GM03348 (cell line): ENCODE measurements at regions not wholly inside any gene's neighbourhood (a gene's known extent, or its start where the extent isn't known, plus 50 kb on each side); places are given as distances from the start of the nearest gene placed in this dataset.
"Not testable (repeated sequence)": the region's sequence is repeated elsewhere in the genome, so short reads cannot be mapped to it uniquely, and the experiment has no call there.

Experiments
- DNase-seq: peaks from one replicate; pipeline ENCODE4 v3.0.0; 2012; ENCODE audit warnings: low spot score

GRCh38 chr1:181257117-181257516, 168.6 kb downstream of the IER5 start:
- no peak for DNase-seq

GRCh38 chr1:181259026-181259745, 170.7 kb downstream of the IER5 start:
- DNase-seq = no peak

GRCh38 chr1:181260271-181260670, 171.8 kb downstream of the IER5 start:
- DNase-seq = no peak

GRCh38 chr1:181260994-181261393, 172.5 kb downstream of the IER5 start:
- DNase-seq = no peak

GRCh38 chr1:181262069-181262468, 173.6 kb downstream of the IER5 start:
- DNase-seq = no peak

GRCh38 chr1:181263444-181263843, 174.9 kb downstream of the IER5 start:
- DNase-seq = no peak

GRCh38 chr1:181264821-181265220, 176.3 kb downstream of the IER5 start:
- DNase-seq = no peak

GRCh38 chr1:181284978-181285377, 196.5 kb downstream of the IER5 start:
- DNase-seq = no peak

- DNase-seq = no peak
These were observed 188.1 kb upstream of the CACNA1E start for GRCh38 chr1:181295217-181295616.

GRCh38 chr1:181296180-181296579, 187.1 kb upstream of the CACNA1E start:
- DNase-seq = no peak

- DNase-seq = no peak
These were observed 175.2 kb upstream of the CACNA1E start for GRCh38 chr1:181308098-181308497.

GRCh38 chr1:181310560-181310959, 172.8 kb upstream of the CACNA1E start:
- no peak for DNase-seq

- DNase-seq = no peak
These were observed 170.4 kb upstream of the CACNA1E start for GRCh38 chr1:181312946-181313345.

- no peak for DNase-seq
These were observed 169.9 kb upstream of the CACNA1E start for GRCh38 chr1:181313466-181313865.

- no peak for DNase-seq
These were observed 169.3 kb upstream of the CACNA1E start for GRCh38 chr1:181314010-181314409.

- no peak for DNase-seq
These were observed 168.4 kb upstream of the CACNA1E start for GRCh38 chr1:181314959-181315358.

GRCh38 chr1:181317261-181317930, 165.9 kb upstream of the CACNA1E start:
- DNase-seq = no peak

GRCh38 chr1:181318022-181318857, 165.1 kb upstream of the CACNA1E start:
- peak; percentile 17 for DNase-seq

GRCh38 chr1:181318858-181319235, 164.5 kb upstream of the CACNA1E start:
- DNase-seq = no peak

- no peak for DNase-seq
These were observed 163.4 kb upstream of the CACNA1E start for GRCh38 chr1:181319907-181320306.

- DNase-seq = no peak
These were observed 158.3 kb upstream of the CACNA1E start for GRCh38 chr1:181324797-181325616.

- DNase-seq = not testable (repeated sequence)
These were observed 157.6 kb upstream of the CACNA1E start for GRCh38 chr1:181325765-181326164.
